Natural killer cell treated with Interleukin-12 subunit alpha and Interleukin-12 subunit beta and Interleukin-15 and Interleukin-18, amount 100 ng/mL, for 72 hours (primary cell): ENCODE measurements at regions not wholly inside any gene's neighbourhood (a gene's known extent, or its start where the extent isn't known, plus 50 kb on each side); places are given as distances from the start of the nearest gene placed in this dataset.

ENCODE experiments used
- ATAC-seq, 2 donors: fragments of 150-1000 bp; cut with Tn5 transposase in 1 of 2; sonication (Bioruptor Pico), chemical (Tn5 transposase) in 1 of 2; 2 replicates each; pipeline ENCODE4 v1.10.0; 2021
- DNase-seq: peaks from one replicate; pipeline ENCODE4 v3.0.0; 2022; ENCODE audit warnings: low spot score
- H3K27ac Mint-ChIP-seq, 2 donors: 1 replicate in 1 of 2; 2 replicates in 1 of 2; pipeline ENCODE4 v1.8.0; 2022; ENCODE audit warnings: mixed read lengths in 2 of 2, mild to moderate bottlenecking in 1 of 2, moderate library complexity in 1 of 2
- H3K27me3 Mint-ChIP-seq, 2 donors: 1 replicate in 1 of 2; 2 replicates in 1 of 2; pipeline ENCODE4 v1.8.0; 2022; ENCODE audit warnings: mixed read lengths in 2 of 2
- H3K36me3 Mint-ChIP-seq: one replicate; pipeline ENCODE4 v1.8.0; 2022; ENCODE audit warnings: mixed read lengths
- H3K4me1 Mint-ChIP-seq, 2 donors: 1 replicate in 1 of 2; 2 replicates in 1 of 2; pipeline ENCODE4 v1.8.0; 2022; ENCODE audit warnings: low read depth in 2 of 2, mixed read lengths in 2 of 2, mild to moderate bottlenecking in 1 of 2
- H3K4me3 Mint-ChIP-seq: one replicate; pipeline ENCODE4 v1.8.0; 2022; ENCODE audit warnings: mixed read lengths
- H3K9me3 Mint-ChIP-seq: 2 replicates; pipeline ENCODE4 v1.8.0; 2022; ENCODE audit warnings: mixed read lengths

DNA sequence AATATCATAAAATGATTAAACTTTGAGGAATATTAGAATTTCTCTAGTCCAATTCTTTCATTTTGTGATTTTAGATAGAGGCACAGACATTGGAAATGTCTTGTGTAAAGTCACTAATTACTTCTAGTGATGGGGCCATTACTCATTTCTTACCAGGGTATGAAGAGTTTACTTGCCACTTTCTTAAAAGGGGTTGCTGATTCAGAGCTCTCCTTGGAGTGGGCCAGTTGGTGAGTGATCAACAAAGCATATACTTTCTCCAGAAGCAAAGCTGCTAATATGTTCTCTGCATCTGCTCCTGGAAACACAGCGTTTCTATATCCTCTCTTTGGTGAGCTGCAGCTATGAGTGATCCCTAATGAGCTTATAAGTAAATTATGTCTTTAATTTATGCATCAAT, 408.9 kb upstream of the LRATD1 start:
- Mint-ChIP-seq H3K27me3 (no peaks in the 10 kb centered on the region), H3K4me1 (no peaks in the 10 kb centered on the region), H3K9me3 (peaks cover 24% of the 10 kb centered on the region), H3K4me3 (no peak overlapping the region), H3K36me3 (peaks cover 4% of the 10 kb centered on the region), H3K27ac (no peak overlapping the region)
- DNase-seq = no peak
- ATAC-seq = no peak

DNA sequence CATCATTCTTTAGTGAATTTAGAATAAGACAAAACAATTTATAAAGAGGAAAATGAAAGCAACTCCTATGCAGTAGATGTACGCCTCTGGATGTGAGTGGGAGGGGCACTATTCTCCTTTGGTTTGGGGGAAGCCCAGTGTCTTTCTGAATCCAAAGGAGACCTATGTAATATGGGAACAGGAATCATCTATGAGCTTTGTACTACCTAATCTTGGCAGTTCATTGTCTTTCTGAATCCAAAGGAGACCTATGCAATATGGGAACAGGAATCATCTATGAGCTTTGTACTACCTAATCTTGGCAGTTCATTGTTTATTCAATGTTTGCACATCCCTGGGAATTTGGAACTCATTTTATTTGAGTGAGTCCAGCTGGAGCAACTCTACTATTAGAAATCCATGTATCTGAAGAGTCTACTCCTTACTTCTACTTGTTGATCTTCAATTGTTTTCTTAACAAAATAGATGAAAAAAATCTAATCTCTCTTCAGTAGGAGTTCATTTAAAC, 401.1 kb upstream of the LRATD1 start:
- Mint-ChIP-seq H3K27ac (no peak overlapping the region), H3K4me3 (no peak overlapping the region), H3K36me3 (no peaks in the 10 kb centered on the region), H3K4me1 (no peaks in the 10 kb centered on the region), H3K27me3 (no peaks in the 10 kb centered on the region), H3K9me3 (peaks cover 20% of the 10 kb centered on the region)
- DNase-seq = no peak
- no peak for ATAC-seq

- no peaks in the 10 kb centered on the region for H3K36me3 Mint-ChIP-seq
- peaks cover 16% of the 10 kb centered on the region for H3K9me3 Mint-ChIP-seq
- H3K4me3 Mint-ChIP-seq = no peak overlapping the region
- H3K27ac Mint-ChIP-seq = no peak overlapping the region
- ATAC-seq (no peak), DNase-seq (no peak)
- no peaks in the 10 kb centered on the region for H3K27me3 Mint-ChIP-seq
- H3K4me1 Mint-ChIP-seq = no peaks in the 10 kb centered on the region
Measured at GRCh38 chr2:14232217-14232616, 400.3 kb upstream of the LRATD1 start.

- H3K27ac Mint-ChIP-seq = no peak overlapping the region
Measured at GRCh38 chr2:14234911-14235310, 397.6 kb upstream of the LRATD1 start.

GRCh38 chr2:14235667-14236066, 396.9 kb upstream of the LRATD1 start:
- Mint-ChIP-seq H3K36me3 (no peaks in the 10 kb centered on the region), H3K4me3 (no peak overlapping the region), H3K27ac (no peak overlapping the region), H3K4me1 (no peaks in the 10 kb centered on the region), H3K9me3 (peaks cover 9% of the 10 kb centered on the region), H3K27me3 (no peaks in the 10 kb centered on the region)
- DNase-seq = no peak
- ATAC-seq = no peak

More at GRCh38 chr2:14234911-14235310, 397.6 kb upstream of the LRATD1 start:
- no peak for DNase-seq
- ATAC-seq = no peak
- no peaks in the 10 kb centered on the region for H3K4me1 Mint-ChIP-seq
- H3K4me3 Mint-ChIP-seq = no peak overlapping the region
- H3K36me3 Mint-ChIP-seq = no peaks in the 10 kb centered on the region
- no peaks in the 10 kb centered on the region for H3K27me3 Mint-ChIP-seq
- H3K9me3 Mint-ChIP-seq = peaks cover 12% of the 10 kb centered on the region

- Mint-ChIP-seq H3K27me3 (no peaks in the 10 kb centered on the region), H3K4me1 (no peaks in the 10 kb centered on the region), H3K27ac (no peak overlapping the region), H3K36me3 (no peaks in the 10 kb centered on the region), H3K4me3 (no peak overlapping the region), H3K9me3 (peaks cover 12% of the 10 kb centered on the region)
- ATAC-seq (no peak), DNase-seq (no peak)
Measured at GRCh38 chr2:14237902-14238301, 394.6 kb upstream of the LRATD1 start.

DNA sequence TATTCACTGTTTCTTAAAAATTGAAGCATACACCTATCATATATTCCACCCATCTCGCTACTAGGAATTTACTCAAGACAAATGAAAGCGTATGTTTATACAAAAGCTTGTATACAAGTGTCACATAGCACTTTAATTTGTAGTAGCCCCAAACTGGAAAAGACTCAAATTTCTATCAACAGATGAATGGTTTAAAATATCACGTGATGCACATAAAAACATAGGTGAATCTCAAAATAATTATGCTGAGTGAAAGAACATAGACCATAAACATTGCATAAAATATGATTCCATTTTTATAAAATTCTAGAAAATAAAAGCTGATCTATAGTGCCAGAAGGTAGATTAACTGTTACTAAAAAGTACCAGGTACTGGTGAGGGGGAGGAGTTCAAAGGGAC, 392.9 kb upstream of the LRATD1 start:
- ATAC-seq = no peak
- Mint-ChIP-seq H3K4me3 (no peak overlapping the region), H3K9me3 (peaks cover 11% of the 10 kb centered on the region), H3K27me3 (no peaks in the 10 kb centered on the region), H3K27ac (no peak overlapping the region), H3K36me3 (no peaks in the 10 kb centered on the region), H3K4me1 (no peaks in the 10 kb centered on the region)
- no peak for DNase-seq

- Mint-ChIP-seq H3K27ac (no peak overlapping the region), H3K27me3 (no peaks in the 10 kb centered on the region), H3K9me3 (peaks cover 7% of the 10 kb centered on the region), H3K36me3 (no peaks in the 10 kb centered on the region), H3K4me3 (no peak overlapping the region), H3K4me1 (no peaks in the 10 kb centered on the region)
- no peak for DNase-seq
- no peak for ATAC-seq
Measured at GRCh38 chr2:14240868-14241267, 391.6 kb upstream of the LRATD1 start.

DNA sequence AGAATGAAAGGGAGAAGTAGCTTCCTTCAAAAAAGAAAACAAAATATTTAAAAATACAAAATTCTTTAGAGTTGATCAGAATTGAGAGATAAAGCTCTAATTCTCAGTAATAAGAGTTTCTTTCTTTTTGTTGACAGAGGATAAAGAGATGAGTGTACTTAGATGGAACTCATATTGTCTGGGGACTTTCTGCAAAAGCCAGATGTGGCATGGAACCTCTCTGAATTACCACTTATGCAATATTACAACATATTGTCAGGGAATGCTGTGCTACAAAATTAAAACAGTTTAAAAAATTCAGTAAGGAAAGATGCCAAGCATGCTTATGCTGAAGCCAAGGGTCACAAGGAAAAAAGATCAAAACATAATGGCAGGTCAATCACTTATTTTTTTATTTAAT, 386.6 kb upstream of the LRATD1 start:
- ATAC-seq (no peak), DNase-seq (no peak)
- Mint-ChIP-seq H3K27ac (no peak overlapping the region), H3K4me3 (no peak overlapping the region), H3K36me3 (no peaks in the 10 kb centered on the region), H3K9me3 (peaks cover 9% of the 10 kb centered on the region), H3K27me3 (no peaks in the 10 kb centered on the region), H3K4me1 (no peaks in the 10 kb centered on the region)

DNA sequence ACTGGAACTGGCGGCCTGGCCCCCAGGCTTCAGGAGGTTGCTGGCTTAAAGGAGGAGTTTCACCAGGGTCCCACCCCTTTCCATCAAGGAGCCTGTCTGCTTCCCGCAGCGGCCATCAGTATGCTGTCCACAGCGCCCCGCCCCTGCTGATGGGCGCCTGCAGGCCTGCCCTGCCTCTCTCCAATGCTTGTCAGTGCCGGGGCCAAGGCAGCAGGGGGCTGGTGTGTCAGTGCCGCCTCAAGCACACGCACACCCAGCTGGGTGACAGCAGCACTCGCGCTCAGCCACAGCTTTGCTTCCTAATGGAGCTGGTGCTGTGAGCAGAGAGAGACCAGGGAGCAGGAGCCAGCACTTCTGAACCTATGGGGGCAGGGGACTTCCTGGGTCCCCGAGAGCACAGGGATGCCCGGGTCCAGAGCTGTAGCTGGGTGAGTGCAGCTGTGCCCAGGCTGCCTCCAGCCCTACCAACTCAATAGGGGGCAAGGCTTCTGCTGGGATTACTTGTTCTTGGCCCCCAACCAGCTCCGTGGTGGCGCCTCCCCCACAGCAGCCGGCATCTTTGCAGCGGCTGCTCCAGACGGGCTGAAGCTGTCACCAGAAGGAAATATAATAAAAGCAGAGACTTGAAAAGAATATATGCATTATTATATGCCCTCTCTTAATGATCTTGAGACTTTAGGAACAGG, 377.2 kb upstream of the LRATD1 start:
- ATAC-seq = no peak
- no peak overlapping the region for H3K27ac Mint-ChIP-seq
- no peak overlapping the region for H3K4me3 Mint-ChIP-seq
- DNase-seq = no peak
- no peaks in the 10 kb centered on the region for H3K4me1 Mint-ChIP-seq
- peaks cover 20% of the 10 kb centered on the region for H3K9me3 Mint-ChIP-seq
- no peaks in the 10 kb centered on the region for H3K27me3 Mint-ChIP-seq
- H3K36me3 Mint-ChIP-seq = no peaks in the 10 kb centered on the region

- Mint-ChIP-seq H3K27ac (no peak overlapping the region), H3K36me3 (no peaks in the 10 kb centered on the region), H3K4me3 (no peak overlapping the region), H3K9me3 (peaks cover 12% of the 10 kb centered on the region), H3K27me3 (no peaks in the 10 kb centered on the region), H3K4me1 (no peaks in the 10 kb centered on the region)
- DNase-seq (no peak), ATAC-seq (no peak)
Measured at GRCh38 chr2:14256890-14257289, 375.6 kb upstream of the LRATD1 start.

- no peak overlapping the region for H3K4me3 Mint-ChIP-seq
- no peak for ATAC-seq
- no peak for DNase-seq
- no peaks in the 10 kb centered on the region for H3K27me3 Mint-ChIP-seq
- H3K9me3 Mint-ChIP-seq = peaks cover 12% of the 10 kb centered on the region
- no peaks in the 10 kb centered on the region for H3K36me3 Mint-ChIP-seq
- no peak overlapping the region for H3K27ac Mint-ChIP-seq
- no peaks in the 10 kb centered on the region for H3K4me1 Mint-ChIP-seq
Measured at GRCh38 chr2:14257801-14258507, 374.6 kb upstream of the LRATD1 start.

GRCh38 chr2:14261771-14262170, 370.7 kb upstream of the LRATD1 start:
- Mint-ChIP-seq H3K4me1 (no peaks in the 10 kb centered on the region), H3K4me3 (no peak overlapping the region), H3K27me3 (no peaks in the 10 kb centered on the region), H3K36me3 (no peaks in the 10 kb centered on the region), H3K27ac (no peak overlapping the region), H3K9me3 (peaks cover 21% of the 10 kb centered on the region)
- DNase-seq = no peak
- no peak for ATAC-seq

DNA sequence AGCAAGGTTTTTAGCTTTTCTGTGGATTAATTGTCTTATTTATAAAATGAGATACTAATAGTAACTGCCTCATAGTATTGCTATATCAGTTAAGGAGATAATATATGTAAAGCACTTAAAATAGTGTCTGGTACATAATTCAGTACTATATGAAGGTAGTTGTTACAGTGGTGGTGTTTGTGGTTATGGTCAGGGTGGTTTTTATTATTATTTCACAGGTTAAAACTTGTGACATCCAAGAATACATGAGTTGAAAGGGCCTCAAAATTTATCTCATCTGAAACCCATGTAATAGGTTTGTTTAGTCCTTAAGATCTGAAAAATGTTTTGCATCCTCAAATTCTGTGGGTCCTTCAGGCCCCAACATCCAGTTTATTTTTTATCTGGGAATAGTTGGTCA, 369.5 kb upstream of the LRATD1 start:
- Mint-ChIP-seq H3K36me3 (no peaks in the 10 kb centered on the region), H3K9me3 (peaks cover 21% of the 10 kb centered on the region), H3K4me1 (no peaks in the 10 kb centered on the region), H3K27ac (no peak overlapping the region), H3K4me3 (no peak overlapping the region), H3K27me3 (no peaks in the 10 kb centered on the region)
- DNase-seq (no peak), ATAC-seq (no peak)
